ENCODE measurements at regions not wholly inside any gene's neighbourhood (a gene's known extent, or its start where the extent isn't known, plus 50 kb on each side); places are given as distances from the start of the nearest gene placed in this dataset.

DNA sequence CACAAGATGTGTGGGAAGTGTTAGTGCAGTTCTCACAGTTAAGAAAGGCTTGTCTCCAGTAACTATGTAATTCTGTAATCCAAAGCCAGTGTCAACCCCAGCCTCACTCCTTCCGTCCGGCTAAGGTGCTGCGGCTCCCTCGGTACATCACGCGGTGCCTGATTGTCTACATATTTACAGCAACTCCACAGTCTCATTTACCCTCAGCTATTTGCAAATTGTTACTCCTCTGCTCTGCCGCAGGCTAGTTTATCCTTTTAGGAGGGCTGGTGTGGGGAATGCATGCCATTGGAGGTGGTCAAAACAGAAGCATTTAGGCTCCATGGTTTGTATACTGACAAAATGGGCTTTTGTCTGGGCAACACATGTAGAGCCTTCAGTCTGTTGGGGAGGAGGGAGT is 358.3 kb downstream of the METTL15 start:
- Histone ChIP-seq H3K9ac (ENCODE audit: low read depth in 1 of 3, low read length in 3 of 3) (no peak overlapping the region), H3K36me3 (ENCODE audit: control insufficient read depth in 3 of 3, insufficient read depth in 3 of 3, low read length in 3 of 3) (no peaks in the 10 kb centered on the region), H3K9me3 (ENCODE audit: control insufficient read depth in 3 of 3, low read length in 3 of 3) (no peaks in the 10 kb centered on the region), H3K4me3 (ENCODE audit: low read length in 3 of 3) (no peak overlapping the region), H3K27me3 (ENCODE audit: control insufficient read depth in 3 of 3, insufficient read depth in 3 of 3, low read length in 3 of 3) (no peaks in the 10 kb centered on the region), H3K27ac (ENCODE audit: low read depth, low read length) (no peak overlapping the region), H3K4me1 (ENCODE audit: control insufficient read depth in 3 of 3, insufficient read depth in 3 of 3, low read length in 3 of 3) (no peaks in the 10 kb centered on the region)

DNA sequence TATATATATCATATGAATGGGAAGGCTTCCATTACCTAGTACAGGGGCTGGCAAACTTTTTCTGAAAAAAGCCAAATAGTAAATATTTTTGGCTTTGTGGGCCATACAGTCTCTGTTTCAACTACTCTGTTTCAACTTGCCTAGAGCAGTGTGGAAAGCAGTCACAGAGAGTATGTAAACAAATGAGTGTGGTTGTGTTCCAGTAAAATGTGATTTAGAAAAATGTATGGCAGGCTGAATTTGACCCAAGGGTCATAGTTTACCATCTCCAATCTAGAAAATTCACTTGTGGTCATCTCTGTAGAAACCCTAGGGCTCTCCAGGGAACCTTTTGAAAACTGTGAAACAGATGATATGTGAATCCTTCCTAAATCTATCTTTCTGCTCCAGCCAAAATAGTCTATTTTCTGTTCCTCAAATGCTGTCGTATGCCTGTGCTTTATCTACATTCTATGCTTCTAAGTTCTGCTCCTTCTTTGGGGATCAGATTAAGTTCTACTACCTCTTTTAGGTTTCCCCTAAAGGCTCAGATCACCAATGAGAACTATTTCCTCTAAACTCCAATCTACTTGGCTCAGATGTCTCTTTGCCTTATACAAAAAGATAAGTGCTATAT is 356.2 kb downstream of the METTL15 start:
- Histone ChIP-seq H3K4me3 (ENCODE audit: low read length in 3 of 3) (no peak overlapping the region), H3K27ac (ENCODE audit: low read depth, low read length) (no peak overlapping the region), H3K9ac (ENCODE audit: low read depth in 1 of 3, low read length in 3 of 3) (no peak overlapping the region), H3K36me3 (ENCODE audit: control insufficient read depth in 3 of 3, insufficient read depth in 3 of 3, low read length in 3 of 3) (no peaks in the 10 kb centered on the region), H3K4me1 (ENCODE audit: control insufficient read depth in 3 of 3, insufficient read depth in 3 of 3, low read length in 3 of 3) (no peaks in the 10 kb centered on the region), H3K9me3 (ENCODE audit: control insufficient read depth in 3 of 3, low read length in 3 of 3) (no peaks in the 10 kb centered on the region), H3K27me3 (ENCODE audit: control insufficient read depth in 3 of 3, insufficient read depth in 3 of 3, low read length in 3 of 3) (no peaks in the 10 kb centered on the region)

DNA sequence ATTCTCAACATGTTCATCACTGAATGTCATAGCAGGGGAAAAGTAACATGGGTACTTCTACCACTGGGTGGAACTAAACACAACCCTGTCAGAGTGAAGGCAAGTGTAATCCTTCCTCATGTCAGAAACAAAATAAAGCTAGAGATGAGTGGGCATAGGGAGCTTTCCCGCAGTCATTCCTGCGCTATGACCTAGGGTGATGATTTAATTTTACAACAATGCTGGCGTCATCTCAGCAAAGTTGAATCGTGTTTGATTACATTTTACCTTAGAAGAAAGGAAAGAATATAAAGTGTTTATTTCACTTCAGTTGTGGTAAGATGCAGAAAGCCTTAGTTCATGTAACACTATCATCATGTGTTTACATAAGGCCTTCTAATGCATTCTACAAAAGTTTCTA is 355.6 kb downstream of the METTL15 start:
- H3K4me3 ChIP-seq (ENCODE audit: low read length in 3 of 3): no peak overlapping the region
- no peak overlapping the region for H3K27ac ChIP-seq (ENCODE audit: low read depth, low read length)
- no peaks in the 10 kb centered on the region for H3K36me3 ChIP-seq (ENCODE audit: control insufficient read depth in 3 of 3, insufficient read depth in 3 of 3, low read length in 3 of 3)
- H3K9me3 ChIP-seq (ENCODE audit: control insufficient read depth in 3 of 3, low read length in 3 of 3): no peaks in the 10 kb centered on the region
- no peak overlapping the region for H3K9ac ChIP-seq (ENCODE audit: low read depth in 1 of 3, low read length in 3 of 3)
- H3K27me3 ChIP-seq (ENCODE audit: control insufficient read depth in 3 of 3, insufficient read depth in 3 of 3, low read length in 3 of 3): no peaks in the 10 kb centered on the region
- no peaks in the 10 kb centered on the region for H3K4me1 ChIP-seq (ENCODE audit: control insufficient read depth in 3 of 3, insufficient read depth in 3 of 3, low read length in 3 of 3)

DNA sequence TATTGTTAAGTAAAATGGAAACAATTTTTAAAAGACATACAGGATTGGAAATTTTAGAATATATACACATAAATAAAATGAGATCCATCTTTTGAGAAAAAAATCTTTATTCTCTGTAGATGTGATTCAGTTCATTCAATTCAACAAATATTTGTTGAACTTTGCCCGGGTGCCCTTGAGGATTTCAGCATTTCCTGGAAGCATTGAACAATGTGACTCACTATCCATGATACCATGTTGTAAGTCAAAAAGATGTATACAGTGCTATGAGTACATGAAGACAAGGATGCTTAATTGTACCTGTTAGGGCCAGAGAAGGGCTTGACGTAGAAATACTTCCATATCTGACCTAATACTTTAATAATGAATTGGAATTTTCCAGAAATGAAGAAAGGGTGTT is 353.7 kb downstream of the METTL15 start:
- Histone ChIP-seq H3K27me3 (ENCODE audit: control insufficient read depth in 3 of 3, insufficient read depth in 3 of 3, low read length in 3 of 3) (no peaks in the 10 kb centered on the region), H3K36me3 (ENCODE audit: control insufficient read depth in 3 of 3, insufficient read depth in 3 of 3, low read length in 3 of 3) (no peaks in the 10 kb centered on the region), H3K4me3 (ENCODE audit: low read length in 3 of 3) (no peak overlapping the region), H3K9me3 (ENCODE audit: control insufficient read depth in 3 of 3, low read length in 3 of 3) (no peaks in the 10 kb centered on the region), H3K4me1 (ENCODE audit: control insufficient read depth in 3 of 3, insufficient read depth in 3 of 3, low read length in 3 of 3) (no peaks in the 10 kb centered on the region), H3K9ac (ENCODE audit: low read depth in 1 of 3, low read length in 3 of 3) (no peak overlapping the region), H3K27ac (ENCODE audit: low read depth, low read length) (no peak overlapping the region)

- Histone ChIP-seq H3K9ac (ENCODE audit: low read depth in 1 of 3, low read length in 3 of 3) (no peak overlapping the region), H3K9me3 (ENCODE audit: control insufficient read depth in 3 of 3, low read length in 3 of 3) (no peaks in the 10 kb centered on the region), H3K4me1 (ENCODE audit: control insufficient read depth in 3 of 3, insufficient read depth in 3 of 3, low read length in 3 of 3) (no peaks in the 10 kb centered on the region), H3K27ac (ENCODE audit: low read depth, low read length) (no peak overlapping the region), H3K4me3 (ENCODE audit: low read length in 3 of 3) (no peak overlapping the region), H3K36me3 (ENCODE audit: control insufficient read depth in 3 of 3, insufficient read depth in 3 of 3, low read length in 3 of 3) (no peaks in the 10 kb centered on the region), H3K27me3 (ENCODE audit: control insufficient read depth in 3 of 3, insufficient read depth in 3 of 3, low read length in 3 of 3) (no peaks in the 10 kb centered on the region)
Measured at GRCh38 chr11:28461338-28461737, 353.1 kb downstream of the METTL15 start.

- no peaks in the 10 kb centered on the region for H3K4me1 ChIP-seq (ENCODE audit: control insufficient read depth in 3 of 3, insufficient read depth in 3 of 3, low read length in 3 of 3)
- no peaks in the 10 kb centered on the region for H3K9me3 ChIP-seq (ENCODE audit: control insufficient read depth in 3 of 3, low read length in 3 of 3)
- H3K36me3 ChIP-seq (ENCODE audit: control insufficient read depth in 3 of 3, insufficient read depth in 3 of 3, low read length in 3 of 3): no peaks in the 10 kb centered on the region
- no peaks in the 10 kb centered on the region for H3K27me3 ChIP-seq (ENCODE audit: control insufficient read depth in 3 of 3, insufficient read depth in 3 of 3, low read length in 3 of 3)
- H3K27ac ChIP-seq (ENCODE audit: low read depth, low read length): no peak overlapping the region
- H3K4me3 ChIP-seq (ENCODE audit: low read length in 3 of 3): no peak overlapping the region
- no peak overlapping the region for H3K9ac ChIP-seq (ENCODE audit: low read depth in 1 of 3, low read length in 3 of 3)
Measured at GRCh38 chr11:28460348-28460747, 352.2 kb downstream of the METTL15 start.

GRCh38 chr11:28459912-28460311 is 351.7 kb downstream of the METTL15 start:
- no peaks in the 10 kb centered on the region for H3K36me3 ChIP-seq (ENCODE audit: control insufficient read depth in 3 of 3, insufficient read depth in 3 of 3, low read length in 3 of 3)
- H3K9ac ChIP-seq (ENCODE audit: low read depth in 1 of 3, low read length in 3 of 3): no peak overlapping the region
- H3K27ac ChIP-seq (ENCODE audit: low read depth, low read length): no peak overlapping the region
- H3K4me1 ChIP-seq (ENCODE audit: control insufficient read depth in 3 of 3, insufficient read depth in 3 of 3, low read length in 3 of 3): no peaks in the 10 kb centered on the region
- H3K27me3 ChIP-seq (ENCODE audit: control insufficient read depth in 3 of 3, insufficient read depth in 3 of 3, low read length in 3 of 3): no peaks in the 10 kb centered on the region
- H3K9me3 ChIP-seq (ENCODE audit: control insufficient read depth in 3 of 3, low read length in 3 of 3): no peaks in the 10 kb centered on the region
- H3K4me3 ChIP-seq (ENCODE audit: low read length in 3 of 3): no peak overlapping the region

- Histone ChIP-seq H3K27ac (ENCODE audit: low read depth, low read length) (no peak overlapping the region), H3K9me3 (ENCODE audit: control insufficient read depth in 3 of 3, low read length in 3 of 3) (no peaks in the 10 kb centered on the region), H3K4me1 (ENCODE audit: control insufficient read depth in 3 of 3, insufficient read depth in 3 of 3, low read length in 3 of 3) (no peaks in the 10 kb centered on the region), H3K9ac (ENCODE audit: low read depth in 1 of 3, low read length in 3 of 3) (no peak overlapping the region), H3K36me3 (ENCODE audit: control insufficient read depth in 3 of 3, insufficient read depth in 3 of 3, low read length in 3 of 3) (no peaks in the 10 kb centered on the region), H3K4me3 (ENCODE audit: low read length in 3 of 3) (no peak overlapping the region), H3K27me3 (ENCODE audit: control insufficient read depth in 3 of 3, insufficient read depth in 3 of 3, low read length in 3 of 3) (no peaks in the 10 kb centered on the region)
Measured at GRCh38 chr11:28457481-28458065, 349.4 kb downstream of the METTL15 start.

DNA sequence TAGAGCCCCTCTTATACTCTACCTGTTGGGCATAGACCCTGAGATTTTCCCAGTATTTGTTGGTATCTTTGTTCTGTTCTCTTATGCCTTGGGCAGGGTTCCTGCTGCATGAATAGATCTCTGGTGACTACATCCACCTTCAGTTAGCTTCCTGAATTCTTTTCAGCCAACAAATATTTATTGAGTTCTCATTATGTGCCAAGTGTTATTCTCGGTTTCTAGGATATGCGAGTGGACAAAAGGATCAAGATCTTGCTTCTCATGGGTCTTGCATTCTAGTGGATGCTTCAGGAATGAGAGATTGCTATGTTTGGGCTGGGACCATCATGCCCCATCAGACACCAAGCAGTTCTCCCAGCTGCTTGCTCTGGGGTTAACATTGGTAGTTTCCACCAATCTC is 340.0 kb downstream of the METTL15 start:
- Histone ChIP-seq H3K36me3 (ENCODE audit: control insufficient read depth in 3 of 3, insufficient read depth in 3 of 3, low read length in 3 of 3) (no peaks in the 10 kb centered on the region), H3K27me3 (ENCODE audit: control insufficient read depth in 3 of 3, insufficient read depth in 3 of 3, low read length in 3 of 3) (no peaks in the 10 kb centered on the region), H3K9ac (ENCODE audit: low read depth in 1 of 3, low read length in 3 of 3) (no peak overlapping the region)

DNA sequence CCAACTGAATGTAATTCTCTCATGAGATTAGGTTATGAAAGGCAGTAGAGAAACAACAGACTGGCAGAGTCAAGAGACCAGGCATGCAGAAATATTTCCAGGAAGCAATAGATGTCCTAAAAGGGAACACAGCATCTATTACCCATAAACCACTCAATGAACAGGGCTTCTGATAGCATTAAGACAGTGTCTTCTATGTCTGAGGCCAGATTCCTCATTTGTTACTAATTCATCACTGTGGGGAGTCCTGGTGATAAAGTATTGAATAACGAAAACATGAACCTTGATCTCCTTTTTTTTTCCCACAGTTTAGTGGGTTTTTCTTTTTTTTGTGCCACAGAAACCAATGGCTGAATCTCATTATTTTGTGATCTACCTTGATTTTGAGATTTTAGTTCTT is 339.0 kb downstream of the METTL15 start:
- no peak overlapping the region for H3K27ac ChIP-seq (ENCODE audit: low read depth, low read length)
- no peaks in the 10 kb centered on the region for H3K36me3 ChIP-seq (ENCODE audit: control insufficient read depth in 3 of 3, insufficient read depth in 3 of 3, low read length in 3 of 3)
- no peak overlapping the region for H3K4me3 ChIP-seq (ENCODE audit: low read length in 3 of 3)
- H3K27me3 ChIP-seq (ENCODE audit: control insufficient read depth in 3 of 3, insufficient read depth in 3 of 3, low read length in 3 of 3): no peaks in the 10 kb centered on the region
- no peaks in the 10 kb centered on the region for H3K4me1 ChIP-seq (ENCODE audit: control insufficient read depth in 3 of 3, insufficient read depth in 3 of 3, low read length in 3 of 3)
- no peak overlapping the region for H3K9ac ChIP-seq (ENCODE audit: low read depth in 1 of 3, low read length in 3 of 3)
- H3K9me3 ChIP-seq (ENCODE audit: control insufficient read depth in 3 of 3, low read length in 3 of 3): no peaks in the 10 kb centered on the region

More for the DNA sequence above, 340.0 kb downstream of the METTL15 start:
- Histone ChIP-seq H3K4me3 (ENCODE audit: low read length in 3 of 3) (no peak overlapping the region), H3K4me1 (ENCODE audit: control insufficient read depth in 3 of 3, insufficient read depth in 3 of 3, low read length in 3 of 3) (no peaks in the 10 kb centered on the region), H3K27ac (ENCODE audit: low read depth, low read length) (no peak overlapping the region), H3K9me3 (ENCODE audit: control insufficient read depth in 3 of 3, low read length in 3 of 3) (no peaks in the 10 kb centered on the region)
